ENCODE measurements at regions not wholly inside any gene's neighbourhood (a gene's known extent, or its start where the extent isn't known, plus 50 kb on each side); places are given as distances from the start of the nearest gene placed in this dataset.

GRCh38 chr2:175310813-175311504 lies 129.4 kb upstream of the ATP5MC3 start:
- TF ChIP-seq, protein P1, sequence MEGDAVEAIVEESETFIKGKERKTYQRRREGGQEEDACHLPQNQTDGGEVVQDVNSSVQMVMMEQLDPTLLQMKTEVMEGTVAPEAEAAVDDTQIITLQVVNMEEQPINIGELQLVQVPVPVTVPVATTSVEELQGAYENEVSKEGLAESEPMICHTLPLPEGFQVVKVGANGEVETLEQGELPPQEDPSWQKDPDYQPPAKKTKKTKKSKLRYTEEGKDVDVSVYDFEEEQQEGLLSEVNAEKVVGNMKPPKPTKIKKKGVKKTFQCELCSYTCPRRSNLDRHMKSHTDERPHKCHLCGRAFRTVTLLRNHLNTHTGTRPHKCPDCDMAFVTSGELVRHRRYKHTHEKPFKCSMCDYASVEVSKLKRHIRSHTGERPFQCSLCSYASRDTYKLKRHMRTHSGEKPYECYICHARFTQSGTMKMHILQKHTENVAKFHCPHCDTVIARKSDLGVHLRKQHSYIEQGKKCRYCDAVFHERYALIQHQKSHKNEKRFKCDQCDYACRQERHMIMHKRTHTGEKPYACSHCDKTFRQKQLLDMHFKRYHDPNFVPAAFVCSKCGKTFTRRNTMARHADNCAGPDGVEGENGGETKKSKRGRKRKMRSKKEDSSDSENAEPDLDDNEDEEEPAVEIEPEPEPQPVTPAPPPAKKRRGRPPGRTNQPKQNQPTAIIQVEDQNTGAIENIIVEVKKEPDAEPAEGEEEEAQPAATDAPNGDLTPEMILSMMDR (IDR thresholded peaks at IDR 0.05; ENCODE audit: low read depth, low read length, missing input control) = no peak
- TF ChIP-seq TAF1 (conservative IDR thresholded peaks at IDR 0.05) = no peak
- no peak for TF ChIP-seq HNF4A (conservative IDR thresholded peaks at IDR 0.05)
- TF ChIP-seq GABPA (IDR thresholded peaks at IDR 0.05 in 1 of 2, conservative IDR thresholded peaks at IDR 0.05 in 1 of 2) = no peak
- TF ChIP-seq EGR1 (IDR thresholded peaks at IDR 0.05; ENCODE audit: low read depth in 2 of 2) = no peak
- TF ChIP-seq, protein P2, sequence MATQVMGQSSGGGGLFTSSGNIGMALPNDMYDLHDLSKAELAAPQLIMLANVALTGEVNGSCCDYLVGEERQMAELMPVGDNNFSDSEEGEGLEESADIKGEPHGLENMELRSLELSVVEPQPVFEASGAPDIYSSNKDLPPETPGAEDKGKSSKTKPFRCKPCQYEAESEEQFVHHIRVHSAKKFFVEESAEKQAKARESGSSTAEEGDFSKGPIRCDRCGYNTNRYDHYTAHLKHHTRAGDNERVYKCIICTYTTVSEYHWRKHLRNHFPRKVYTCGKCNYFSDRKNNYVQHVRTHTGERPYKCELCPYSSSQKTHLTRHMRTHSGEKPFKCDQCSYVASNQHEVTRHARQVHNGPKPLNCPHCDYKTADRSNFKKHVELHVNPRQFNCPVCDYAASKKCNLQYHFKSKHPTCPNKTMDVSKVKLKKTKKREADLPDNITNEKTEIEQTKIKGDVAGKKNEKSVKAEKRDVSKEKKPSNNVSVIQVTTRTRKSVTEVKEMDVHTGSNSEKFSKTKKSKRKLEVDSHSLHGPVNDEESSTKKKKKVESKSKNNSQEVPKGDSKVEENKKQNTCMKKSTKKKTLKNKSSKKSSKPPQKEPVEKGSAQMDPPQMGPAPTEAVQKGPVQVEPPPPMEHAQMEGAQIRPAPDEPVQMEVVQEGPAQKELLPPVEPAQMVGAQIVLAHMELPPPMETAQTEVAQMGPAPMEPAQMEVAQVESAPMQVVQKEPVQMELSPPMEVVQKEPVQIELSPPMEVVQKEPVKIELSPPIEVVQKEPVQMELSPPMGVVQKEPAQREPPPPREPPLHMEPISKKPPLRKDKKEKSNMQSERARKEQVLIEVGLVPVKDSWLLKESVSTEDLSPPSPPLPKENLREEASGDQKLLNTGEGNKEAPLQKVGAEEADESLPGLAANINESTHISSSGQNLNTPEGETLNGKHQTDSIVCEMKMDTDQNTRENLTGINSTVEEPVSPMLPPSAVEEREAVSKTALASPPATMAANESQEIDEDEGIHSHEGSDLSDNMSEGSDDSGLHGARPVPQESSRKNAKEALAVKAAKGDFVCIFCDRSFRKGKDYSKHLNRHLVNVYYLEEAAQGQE (IDR thresholded peaks at IDR 0.05) = no peak
- TF ChIP-seq FOXA1 (IDR thresholded peaks at IDR 0.05) = no peak
- no peak for TF ChIP-seq YY1 (IDR thresholded peaks at IDR 0.05)
- TF ChIP-seq, protein P3, sequence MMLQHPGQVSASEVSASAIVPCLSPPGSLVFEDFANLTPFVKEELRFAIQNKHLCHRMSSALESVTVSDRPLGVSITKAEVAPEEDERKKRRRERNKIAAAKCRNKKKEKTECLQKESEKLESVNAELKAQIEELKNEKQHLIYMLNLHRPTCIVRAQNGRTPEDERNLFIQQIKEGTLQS (IDR thresholded peaks at IDR 0.05) = no peak
- TF ChIP-seq JUND (IDR thresholded peaks at IDR 0.05) = no peak
- TF ChIP-seq, protein P4, sequence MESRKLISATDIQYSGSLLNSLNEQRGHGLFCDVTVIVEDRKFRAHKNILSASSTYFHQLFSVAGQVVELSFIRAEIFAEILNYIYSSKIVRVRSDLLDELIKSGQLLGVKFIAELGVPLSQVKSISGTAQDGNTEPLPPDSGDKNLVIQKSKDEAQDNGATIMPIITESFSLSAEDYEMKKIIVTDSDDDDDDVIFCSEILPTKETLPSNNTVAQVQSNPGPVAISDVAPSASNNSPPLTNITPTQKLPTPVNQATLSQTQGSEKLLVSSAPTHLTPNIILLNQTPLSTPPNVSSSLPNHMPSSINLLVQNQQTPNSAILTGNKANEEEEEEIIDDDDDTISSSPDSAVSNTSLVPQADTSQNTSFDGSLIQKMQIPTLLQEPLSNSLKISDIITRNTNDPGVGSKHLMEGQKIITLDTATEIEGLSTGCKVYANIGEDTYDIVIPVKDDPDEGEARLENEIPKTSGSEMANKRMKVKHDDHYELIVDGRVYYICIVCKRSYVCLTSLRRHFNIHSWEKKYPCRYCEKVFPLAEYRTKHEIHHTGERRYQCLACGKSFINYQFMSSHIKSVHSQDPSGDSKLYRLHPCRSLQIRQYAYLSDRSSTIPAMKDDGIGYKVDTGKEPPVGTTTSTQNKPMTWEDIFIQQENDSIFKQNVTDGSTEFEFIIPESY (IDR thresholded peaks at IDR 0.05) = no peak
